ENCODE measurements at regions not wholly inside any gene's neighbourhood (a gene's known extent, or its start where the extent isn't known, plus 50 kb on each side); places are given as distances from the start of the nearest gene placed in this dataset.

DNA sequence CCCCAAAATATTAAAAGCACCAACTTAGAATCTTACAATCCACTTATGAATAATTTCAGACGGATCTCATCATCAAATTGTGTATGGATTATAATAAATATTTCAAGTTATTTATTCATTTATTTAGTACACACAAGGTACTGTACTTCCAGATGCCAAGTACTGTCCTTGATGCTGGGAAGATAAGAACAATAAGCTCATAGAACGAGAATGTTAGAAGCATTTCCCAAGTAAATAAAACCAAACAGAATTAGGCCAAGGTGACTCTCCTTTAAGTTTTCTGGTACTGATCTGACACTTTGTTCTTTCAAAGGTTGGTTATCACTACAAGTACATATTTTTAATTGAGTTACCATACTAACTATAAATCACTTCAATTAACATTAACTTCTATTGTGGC is 416.1 kb upstream of the ETAA1 start:
- DNase-seq: no peak

DNA sequence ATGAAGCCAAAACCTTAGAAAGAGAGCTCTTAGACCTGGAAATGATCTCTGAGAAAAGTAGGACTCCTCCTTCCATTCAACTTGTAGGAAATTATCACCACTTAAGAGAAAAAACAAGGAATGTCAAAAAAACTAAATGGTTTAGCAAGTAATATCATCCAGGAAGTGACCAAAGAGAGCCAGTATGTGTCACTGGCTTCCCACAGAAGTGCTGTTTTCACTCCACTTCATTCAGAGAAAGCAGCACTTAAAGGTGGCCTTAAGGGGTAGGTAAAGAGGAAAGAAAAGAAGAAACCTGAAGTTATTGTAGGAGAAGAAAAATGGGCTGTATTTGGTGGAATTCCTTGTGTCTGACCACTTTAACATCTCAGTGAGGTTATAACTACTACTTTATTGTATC is 414.4 kb upstream of the ETAA1 start:
- no peak for DNase-seq

DNA sequence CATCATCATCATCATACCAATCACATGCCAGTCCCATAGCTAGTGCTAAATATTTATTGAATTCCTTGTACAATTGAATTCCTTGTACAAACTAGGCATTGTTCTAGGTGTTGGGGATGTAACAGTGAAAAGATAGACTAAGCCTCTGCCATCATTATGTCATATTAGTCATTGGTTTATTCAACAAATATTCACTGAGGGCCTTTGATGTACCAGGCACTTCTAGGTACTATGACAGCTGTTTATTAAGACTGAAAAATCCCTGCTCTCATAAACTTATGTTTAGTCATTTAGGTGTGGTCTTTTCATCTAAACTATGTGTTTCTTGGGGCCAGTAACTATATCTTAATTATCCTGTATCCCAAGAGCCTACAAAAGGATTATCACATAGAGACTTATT is 412.3 kb upstream of the ETAA1 start:
- DNase-seq: no peak

DNA sequence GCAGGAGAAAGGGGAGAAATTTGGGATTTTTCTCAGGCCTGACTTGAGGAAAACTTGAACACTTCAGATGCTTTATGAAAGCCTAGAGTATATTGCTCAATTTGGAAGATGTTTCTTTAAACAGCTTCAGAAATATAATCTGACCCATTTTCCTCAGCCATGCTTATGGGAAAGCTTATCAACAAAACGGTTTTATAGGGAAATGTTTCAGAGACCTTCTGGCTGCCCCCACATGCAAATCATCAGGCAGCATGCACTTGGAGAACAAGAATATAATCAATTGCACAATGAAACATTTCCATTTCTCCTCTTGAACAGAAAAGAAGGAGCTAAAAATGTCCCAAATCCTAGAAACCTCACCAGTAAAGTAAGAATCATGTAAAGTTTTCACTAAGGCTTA is 411.2 kb upstream of the ETAA1 start:
- no peak for DNase-seq

DNA sequence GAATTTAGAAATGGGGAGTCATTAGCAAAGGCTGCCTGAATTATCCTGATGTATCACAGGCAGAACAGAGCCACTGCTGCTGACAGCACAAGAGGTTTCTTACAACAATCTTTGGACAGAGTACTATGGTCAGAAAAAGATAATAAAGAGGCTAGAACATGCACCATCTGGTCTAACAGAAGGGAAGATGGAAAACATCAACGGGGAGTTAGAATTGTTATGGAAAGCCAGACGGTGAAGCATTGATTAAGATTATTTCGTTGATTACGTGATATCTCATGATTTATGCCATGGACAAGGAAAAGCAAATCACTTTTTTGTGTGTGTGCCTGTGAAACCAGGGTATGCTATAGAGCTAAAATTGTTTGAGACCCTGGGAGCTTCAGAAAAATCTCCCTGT is 409.4 kb upstream of the ETAA1 start:
- no peak for DNase-seq

DNA sequence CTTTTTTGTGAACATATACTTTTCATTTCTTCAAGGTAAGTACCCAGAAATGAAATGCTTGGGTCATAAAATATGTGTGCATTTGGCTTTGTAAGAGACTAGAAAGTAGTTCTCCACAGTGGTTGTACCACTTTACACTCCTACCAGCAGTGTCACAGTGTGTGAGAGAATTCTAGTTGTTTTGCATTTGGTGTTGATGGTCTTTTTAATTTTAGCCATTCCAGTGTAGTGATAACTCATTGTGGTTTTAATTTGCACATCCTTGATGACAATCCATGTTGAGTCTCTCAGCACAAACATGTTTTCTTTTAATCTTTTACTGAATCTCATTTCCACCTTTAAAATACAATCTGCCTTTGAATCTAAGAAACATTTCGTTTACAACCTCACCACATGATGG is 402.5 kb upstream of the ETAA1 start:
- no peak for DNase-seq

DNA sequence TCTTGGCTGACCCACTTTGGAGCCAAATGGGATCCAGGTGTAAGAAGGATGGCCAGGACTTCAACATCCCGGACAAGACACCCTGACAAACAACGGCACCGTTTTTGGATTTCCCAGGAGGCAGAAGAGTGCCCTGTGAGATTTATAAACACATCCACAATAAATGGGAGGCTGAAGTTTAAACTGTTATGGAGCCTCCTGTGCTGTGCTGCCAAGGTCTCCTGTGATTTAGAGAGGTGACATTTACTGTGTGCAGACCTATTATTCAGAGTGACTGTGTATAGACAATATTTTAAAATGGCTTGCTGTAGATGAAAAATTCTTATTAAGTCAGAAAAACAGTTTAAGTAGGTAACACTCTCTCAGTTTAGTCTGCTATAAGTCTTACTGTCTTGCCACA is 401.5 kb upstream of the ETAA1 start:
- no peak for DNase-seq

DNA sequence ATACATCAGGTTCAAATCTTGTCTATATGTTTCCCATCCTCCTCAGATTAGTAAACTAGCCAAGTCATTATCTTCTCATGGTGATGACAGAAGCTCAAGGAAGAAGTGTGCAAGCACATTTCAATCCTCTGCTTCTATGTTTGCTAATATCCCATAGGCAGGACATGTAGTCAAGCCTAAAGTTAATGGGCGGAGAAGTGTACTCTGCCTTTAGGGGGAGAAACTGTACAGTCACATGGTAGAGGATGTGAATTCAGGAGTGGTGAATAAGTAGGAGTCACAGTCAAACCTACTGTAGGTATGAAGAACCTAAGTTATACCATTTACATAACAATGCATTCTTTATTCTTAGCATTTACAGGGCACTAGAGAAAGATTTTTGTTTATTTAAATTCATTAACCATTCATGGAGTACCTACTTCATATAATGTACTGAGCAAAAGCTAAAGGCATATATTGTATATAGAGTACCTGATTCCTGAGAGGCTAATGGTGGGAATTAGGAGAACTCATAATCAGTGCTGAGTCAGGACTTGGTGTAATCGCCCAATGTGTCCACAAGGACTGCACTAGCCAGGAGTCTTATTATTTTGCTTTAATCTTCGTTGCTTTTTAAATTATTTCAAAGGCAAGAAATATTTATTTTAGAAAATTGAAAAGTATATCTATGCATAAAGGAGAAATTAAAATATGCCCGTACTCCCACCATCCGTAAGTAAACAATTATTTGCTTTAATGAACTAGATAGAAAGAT is 394.3 kb upstream of the ETAA1 start:
- DNase-seq: no peak

DNA sequence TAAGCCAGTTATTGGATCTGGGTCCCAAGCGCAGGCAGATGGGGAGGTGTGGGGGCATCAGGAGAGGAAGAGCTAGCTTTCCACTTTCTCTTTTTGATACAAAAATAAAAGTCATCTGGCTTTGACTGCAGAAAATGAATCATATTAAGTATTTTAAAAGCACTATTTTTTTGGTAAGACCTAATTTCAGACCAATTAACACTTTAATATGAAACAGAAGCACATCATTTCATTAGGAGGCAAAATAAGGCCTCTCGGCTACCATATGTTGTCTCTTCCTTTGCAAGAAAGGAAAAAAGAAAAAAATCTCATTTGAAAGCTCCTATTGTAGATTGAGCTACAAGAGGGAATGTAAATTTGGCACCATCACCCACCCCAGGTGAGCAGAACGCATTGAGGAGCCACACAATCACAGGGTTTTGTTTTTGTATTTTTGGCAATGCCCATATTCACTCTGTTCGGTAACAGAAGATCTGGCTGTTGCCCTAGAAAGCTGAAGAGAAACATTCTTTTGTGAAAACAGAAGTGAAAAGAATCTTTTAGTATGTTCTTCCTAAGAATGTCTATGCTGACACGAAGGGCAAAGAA is 390.7 kb upstream of the ETAA1 start:
- DNase-seq: no peak

DNA sequence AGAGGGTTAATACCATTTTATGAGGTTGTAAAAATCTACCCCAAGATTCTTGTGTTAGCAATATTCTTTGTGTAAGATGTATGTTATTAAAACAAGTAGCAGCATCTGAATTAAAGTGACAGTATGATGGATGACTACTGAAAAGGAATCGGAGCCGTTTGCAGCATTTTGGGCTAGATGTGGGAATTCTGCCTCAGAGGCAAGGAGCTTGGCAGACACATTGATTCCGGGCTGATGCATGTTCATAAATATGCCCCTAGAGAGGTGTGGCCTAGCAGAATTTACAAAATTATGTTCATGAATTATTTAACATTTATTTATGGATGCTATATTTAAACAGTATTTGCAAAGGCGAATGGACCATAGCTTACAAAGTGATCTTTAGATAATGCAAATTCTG is 389.0 kb upstream of the ETAA1 start:
- no peak for DNase-seq

DNA sequence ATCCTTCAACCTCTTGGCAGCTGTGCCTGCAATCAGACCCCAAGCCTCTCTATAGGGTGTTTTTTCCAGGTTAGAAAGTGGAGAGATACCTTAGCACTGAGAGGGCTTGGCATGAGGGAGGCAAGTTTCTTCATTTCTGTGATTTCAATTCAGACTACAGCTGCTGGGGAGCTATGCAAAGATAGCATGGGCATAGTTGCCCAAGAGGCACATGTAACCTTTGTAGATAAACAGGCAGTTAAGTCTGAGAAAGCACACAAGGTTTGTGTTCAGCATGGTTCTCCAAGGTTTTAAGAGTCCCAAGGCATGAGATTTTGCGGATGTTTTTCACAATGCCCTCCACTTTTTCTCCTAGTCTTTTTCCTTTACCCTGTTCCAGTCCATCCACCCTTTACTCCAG is 385.0 kb upstream of the ETAA1 start:
- no peak for DNase-seq

DNA sequence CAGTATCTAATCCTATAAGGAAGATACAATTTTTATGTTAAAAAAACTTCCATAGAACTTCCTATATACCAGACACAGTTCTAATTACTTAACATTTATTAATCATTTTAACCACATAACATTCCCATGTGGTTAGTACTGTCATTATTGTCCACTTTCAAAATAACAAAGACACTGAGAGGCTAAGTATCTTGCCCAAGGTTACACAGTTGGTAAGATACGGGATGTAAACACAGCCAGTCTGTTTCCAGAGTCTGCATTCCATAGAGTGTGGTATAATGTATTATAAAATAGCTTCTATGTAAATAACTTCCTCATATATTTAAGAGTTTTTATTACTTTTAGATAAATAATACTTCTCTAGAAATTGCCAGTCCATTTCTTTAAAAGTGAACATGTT is 383.3 kb upstream of the ETAA1 start:
- DNase-seq: no peak

DNA sequence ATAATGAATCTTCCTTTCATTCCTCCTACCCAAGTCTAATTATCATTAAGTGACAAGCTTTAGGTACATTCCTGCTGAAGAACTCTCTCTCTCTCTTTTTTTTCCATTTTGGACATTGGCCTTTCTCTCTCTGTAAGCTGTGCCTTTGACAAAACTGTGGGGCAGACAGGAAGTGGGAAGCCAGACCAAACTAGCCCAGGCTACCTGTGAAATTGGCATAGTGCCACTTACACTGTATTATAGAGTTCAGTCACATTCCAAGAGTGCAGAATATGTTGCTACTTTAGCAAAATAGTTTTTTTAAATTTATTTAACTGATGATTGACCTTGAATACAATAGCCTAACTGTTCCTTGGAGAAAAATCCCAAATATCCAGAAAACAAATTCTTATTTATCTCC is 381.5 kb upstream of the ETAA1 start:
- no peak for DNase-seq

DNA sequence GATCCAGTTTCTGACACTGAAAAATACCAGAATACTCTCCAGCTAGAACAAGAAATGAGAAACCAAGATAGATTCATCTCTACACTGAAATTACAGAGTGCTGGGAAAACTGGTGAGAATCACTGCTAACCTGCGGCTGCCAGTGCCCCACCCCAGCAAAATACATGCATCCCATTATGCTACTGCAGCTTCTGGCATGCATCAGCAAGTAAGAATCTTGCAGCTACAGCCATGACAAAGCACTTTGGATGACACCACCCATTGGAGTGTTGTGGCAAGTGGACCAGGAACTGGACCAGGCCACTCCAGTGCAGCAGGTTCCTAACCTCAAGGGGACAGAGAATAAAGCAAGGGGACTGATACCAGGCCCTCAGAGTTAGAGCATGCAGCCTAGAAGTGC is 378.8 kb upstream of the ETAA1 start:
- no peak for DNase-seq

DNA sequence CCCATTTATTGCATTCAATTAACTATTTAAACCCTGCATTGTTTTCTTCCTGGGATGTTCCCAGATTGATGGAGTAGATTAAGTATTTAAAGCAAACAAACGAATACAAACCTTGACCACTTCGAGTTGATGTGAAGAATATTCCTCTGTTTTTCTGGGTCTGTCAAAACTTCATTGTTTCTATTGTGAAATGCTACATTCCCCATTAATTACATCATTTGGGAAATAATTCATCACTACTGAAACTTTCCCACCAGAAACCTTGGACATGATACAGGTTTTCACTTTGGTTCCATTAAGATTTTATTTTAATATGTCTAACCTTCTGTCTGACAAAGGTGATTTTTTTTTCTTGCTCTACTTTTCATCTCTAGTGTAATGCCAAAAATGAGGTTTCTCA is 365.1 kb upstream of the ETAA1 start:
- no peak for DNase-seq

DNA sequence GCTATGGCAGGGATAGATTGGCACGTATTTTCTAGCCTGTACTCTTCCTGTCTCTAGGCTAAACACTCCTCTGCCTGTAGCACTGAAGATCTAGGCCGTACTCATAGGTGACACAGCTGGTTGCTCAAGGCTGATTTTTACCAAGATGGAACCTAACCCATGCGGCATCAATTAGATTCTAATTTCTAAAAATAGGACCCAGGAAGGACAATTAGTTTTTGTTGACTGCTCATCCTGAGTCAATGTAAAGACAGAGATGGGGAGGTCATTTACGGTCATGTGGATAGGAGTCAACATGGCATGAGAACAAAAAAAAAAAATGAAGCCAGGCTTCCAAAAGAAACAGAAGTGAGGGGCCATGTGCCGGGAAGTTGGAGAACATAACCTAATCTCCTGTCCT is 360.7 kb upstream of the ETAA1 start:
- no peak for DNase-seq

DNA sequence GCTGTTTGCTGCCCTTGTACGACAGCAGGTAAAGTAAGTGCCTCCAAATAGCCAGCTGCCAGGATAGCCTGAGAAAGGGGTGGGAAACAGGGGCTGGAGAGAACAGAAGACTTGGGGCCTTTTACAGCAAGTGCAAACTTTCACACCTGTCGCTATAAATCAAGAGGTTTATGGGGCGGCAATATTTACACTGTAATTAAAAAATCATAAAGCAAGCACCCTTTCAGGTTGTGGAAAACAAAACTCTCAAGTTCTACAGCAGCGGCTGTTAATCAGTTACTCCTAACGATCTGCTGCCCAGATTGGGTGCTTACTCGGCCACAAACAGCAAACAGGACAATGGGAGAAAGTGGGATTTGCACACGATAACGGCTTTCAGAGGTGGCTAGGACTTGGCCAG is 359.5 kb upstream of the ETAA1 start:
- no peak for DNase-seq

DNA sequence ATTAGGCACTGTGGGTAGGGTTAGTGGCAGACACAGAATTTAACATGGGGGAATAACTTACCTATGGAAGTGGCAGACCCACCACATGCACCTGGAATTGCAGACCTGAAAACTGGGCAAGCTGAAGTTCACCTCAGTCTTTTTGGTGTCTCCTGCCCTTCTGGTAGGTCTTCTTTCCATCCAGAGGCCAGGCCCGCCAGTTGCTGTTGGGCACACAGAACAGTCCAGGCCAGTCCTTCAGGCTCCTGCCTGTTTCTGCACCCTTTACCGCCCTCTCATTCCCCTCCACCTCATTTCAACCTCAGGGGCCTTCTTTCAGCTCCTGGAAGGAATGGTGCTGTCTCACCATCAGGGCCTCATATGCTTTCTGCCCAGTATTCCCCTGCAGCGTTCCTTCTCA is 358.9 kb upstream of the ETAA1 start:
- no peak for DNase-seq

DNA sequence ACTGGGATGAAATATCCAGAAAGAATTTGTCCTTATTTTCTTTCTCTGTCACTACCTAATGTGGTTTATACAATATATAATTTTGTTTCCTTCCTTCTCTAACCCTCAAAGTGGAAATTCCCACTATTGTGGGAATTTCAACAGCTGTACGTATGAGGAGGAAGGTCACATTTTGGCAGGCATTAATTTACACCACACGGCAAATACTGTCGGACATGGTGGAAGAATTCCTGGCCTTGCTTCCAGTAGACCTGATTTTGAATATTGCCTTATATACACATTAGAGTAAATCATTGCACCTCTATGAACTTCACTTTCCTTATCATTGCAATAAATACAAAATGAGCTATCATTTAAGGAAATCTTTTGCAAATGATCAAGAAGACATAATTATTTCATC is 358.1 kb upstream of the ETAA1 start:
- no peak for DNase-seq

DNA sequence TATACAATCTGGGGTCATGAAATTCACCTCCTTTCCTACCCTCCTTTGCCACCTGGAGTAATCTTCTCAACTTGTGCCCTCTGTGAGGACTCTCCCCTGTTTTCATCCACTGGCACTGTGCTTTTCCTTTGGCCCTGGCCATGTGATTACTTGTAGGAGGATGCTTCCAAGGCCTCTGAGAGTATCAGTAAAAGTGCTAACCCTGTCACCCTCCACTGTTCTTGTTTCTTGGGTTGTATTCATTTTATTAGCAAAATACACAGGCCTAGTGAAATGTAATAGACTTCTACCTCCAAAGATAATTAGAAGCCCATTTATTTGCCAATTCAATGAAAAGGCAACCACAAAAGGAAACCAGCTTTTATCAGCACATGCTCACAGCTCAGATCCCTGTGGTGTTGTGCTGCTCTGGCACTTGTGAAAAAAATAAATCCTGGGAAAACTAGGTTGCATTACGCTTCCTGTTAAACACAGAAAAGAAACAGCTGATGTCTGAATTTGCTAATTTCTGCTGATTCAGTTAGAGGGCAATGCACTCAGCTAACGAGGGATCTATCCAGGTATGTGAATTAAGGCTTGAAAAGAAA is 357.5 kb upstream of the ETAA1 start:
- no peak for DNase-seq

DNA sequence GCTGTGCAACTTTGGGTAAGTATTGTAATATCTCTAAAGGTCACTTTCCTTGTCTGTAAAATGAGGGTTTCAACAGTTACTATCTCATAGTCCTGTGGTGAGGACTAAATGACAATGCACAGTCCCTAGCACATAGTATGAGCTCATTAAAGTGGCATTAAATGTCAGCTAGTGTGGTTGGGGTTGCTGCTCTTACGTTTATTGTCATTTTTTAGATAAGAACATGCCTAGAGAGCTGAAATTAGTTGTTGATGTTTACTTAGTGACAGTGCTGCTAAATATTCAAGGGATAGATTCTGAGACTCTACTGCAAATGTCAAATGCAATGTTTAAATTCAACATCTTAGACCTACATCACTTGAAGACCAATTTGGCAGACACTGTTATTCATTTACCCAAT is 356.1 kb upstream of the ETAA1 start:
- DNase-seq: no peak

DNA sequence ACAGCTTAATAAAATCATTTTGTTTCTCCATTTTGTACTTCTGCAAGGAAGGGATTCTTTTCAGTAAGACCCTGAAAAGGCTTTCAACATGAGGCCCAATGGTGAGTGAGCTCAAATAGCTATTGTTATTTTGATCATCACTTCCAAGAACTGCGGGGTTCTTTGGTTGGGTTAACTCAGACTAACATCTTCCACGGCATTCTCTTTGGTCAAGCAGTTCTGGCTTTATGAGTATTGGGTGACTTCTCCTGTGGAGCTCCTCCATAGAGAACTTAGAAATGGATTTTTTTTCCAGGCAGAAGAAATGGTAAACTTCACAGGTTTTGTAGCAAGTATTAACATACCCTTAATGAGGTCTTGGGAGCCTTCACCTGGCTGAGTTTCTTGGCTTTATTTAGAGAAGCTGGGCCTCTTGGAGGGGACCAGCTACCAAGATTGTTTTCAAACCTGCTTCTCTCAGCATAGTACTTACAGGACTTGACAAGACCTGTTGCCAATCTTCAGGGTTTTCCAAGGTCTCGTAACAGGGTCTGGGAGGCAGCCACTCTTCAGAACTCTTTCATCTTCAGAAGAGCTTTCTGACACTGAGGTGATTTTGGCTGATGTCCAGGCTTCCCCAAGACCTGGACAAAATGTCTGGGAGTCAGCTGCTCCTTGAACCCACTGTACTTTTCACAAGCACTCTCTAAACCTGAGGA is 353.2 kb upstream of the ETAA1 start:
- no peak for DNase-seq

DNA sequence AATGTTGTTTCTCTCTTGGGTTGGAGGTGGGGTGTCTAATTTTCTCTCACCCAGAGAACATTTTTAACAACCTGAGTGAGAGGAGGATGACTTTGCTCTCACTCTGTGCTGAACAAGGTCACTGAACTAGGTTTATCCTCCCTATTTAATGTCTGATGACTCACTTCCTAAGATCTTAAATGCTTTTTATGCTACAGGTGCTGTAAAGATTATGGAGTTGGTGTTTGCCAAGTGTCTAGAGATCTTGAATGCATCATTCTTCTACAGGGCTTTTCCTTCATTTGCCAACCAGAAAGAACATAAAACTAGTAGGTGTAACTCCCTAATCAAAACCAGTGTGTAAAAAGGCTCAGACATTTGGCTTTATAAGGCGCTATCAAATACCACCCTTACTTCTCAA is 350.5 kb upstream of the ETAA1 start:
- DNase-seq: no peak

DNA sequence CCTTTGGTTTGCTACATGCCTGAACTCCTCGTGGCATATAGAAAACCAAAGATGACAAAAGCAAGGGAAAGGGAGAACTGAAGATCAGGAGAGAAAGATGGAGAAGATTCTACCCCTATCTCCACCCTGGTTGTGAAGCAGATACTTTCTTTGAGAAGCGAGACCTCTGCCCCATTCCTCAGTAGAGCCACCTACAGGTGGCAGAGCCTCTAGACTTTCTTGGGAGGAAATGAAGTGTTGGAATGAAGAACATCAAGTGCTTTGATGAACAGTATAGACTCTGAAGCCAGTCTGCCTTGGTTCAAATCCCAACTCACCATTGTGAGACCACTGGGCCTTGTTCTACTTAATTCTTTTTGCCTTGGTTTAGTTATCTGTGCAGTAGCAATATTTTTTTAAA is 348.8 kb upstream of the ETAA1 start:
- no peak for DNase-seq
